ENCODE measurements at regions not wholly inside any gene's neighbourhood (a gene's known extent, or its start where the extent isn't known, plus 50 kb on each side); places are given as distances from the start of the nearest gene placed in this dataset.

DNA sequence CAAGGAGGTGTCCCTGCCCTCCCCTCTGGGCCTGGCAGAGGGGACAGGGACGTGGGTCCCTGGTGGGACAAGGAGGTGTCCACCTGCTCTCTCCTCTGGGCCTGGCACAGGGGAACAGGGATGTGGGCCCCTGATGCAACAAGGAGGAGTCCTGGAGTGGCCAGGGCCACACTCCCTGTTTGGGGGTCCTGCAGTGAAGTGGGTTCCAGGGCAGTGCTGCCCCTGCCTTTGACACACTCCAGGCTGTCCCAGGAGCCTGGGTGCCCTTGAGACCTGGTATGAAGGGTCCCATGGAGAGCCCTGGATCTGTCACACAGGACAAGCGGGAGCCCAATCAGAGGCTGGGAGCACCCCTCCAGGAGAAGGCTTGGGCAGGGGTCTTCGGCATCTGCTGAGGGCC lies 75.8 kb upstream of the GPC1 start:
- TF ChIP-seq CTCF (IDR thresholded peaks at IDR 0.05), result no peak
- TF ChIP-seq POLR2A (IDR thresholded peaks at IDR 0.05), result no peak
- no peak for TF ChIP-seq EP300 (IDR thresholded peaks at IDR 0.05)
